KBM-7 (cell line): ENCODE measurements at regions not wholly inside any gene's neighbourhood (a gene's known extent, or its start where the extent isn't known, plus 50 kb on each side); places are given as distances from the start of the nearest gene placed in this dataset.

Experiments used
- DNase-seq: peaks from one replicate; pipeline ENCODE4 v3.0.0-alpha.2; 2015
- in situ Hi-C: fragments of 300-500 bp; cut with MboI; formaldehyde crosslinking; loops from 2 replicates; pipeline ENCODE4 v1.14.3; 2020; ENCODE audit warnings: low sequenced_read_pairs, low pct_unique_long_range_greater_than_20kb, mixed read lengths

DNA sequence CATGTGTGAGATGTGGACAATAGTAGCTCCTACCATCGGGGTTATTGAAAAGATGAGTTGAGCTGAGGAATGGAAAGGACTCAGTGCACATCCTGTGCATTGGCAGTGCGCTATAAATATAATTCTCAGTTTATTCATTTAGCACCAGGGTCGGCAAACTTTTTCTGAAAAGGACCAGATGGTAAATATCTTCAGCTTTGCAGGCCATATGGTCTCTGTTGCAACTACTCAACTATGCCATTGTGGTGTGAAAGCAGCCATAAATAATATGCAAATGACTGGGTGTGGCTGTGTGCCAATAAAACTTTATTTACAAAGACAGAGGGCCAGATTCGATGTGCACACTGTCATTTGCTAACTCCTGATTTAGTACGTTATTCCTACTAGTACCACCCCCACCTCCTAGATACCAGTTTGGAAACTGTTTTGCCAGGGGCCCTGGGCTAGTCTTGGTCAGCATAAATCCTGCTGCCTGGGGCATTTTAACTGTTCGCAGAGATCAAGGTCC is 422.9 kb upstream of the MKI67 start:
- in situ Hi-C loops, result no loop called here
- no peak for DNase-seq

DNA sequence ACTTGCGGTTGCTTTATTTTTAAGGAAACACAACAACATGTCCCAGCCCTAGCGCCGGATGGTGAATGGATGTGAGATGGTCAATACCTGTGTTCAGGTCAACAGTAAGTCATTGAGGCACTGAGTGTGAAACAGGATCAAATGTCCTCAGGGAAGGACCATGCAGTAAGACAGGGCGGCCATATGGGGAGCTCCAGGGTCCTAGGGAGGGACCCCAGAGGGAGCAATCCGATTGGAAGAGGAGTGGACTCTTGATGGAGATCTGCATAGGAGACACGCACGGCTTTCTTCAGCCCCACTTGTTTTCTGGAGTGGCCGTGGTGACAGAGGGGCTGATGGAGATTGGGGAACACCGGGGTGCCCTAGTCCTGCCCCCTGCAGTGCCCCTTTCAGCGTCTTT is 423.8 kb upstream of the MKI67 start:
- DNase-seq, result no peak
- in situ Hi-C loops, result no loop called here

DNA sequence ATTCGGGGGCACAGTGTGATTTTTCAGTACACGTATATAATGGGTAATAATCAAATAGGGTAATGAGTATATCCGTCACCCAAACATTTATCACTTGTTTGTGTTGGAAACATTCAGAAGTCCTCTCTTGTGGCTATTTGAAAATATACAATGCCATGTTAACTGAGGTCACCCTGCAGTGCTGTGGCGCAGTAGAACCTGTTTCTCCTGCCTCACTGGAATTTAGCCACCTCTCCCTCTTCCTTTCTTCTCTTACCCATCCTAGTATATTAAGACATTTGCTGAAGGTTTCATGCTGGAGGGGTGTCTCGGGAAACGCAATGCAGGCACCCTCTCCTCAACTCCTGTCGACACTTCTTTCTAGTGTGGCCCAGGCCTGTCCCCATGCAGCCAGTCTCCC is 425.3 kb upstream of the MKI67 start:
- DNase-seq, result no peak
- in situ Hi-C loops, result no loop called here

DNA sequence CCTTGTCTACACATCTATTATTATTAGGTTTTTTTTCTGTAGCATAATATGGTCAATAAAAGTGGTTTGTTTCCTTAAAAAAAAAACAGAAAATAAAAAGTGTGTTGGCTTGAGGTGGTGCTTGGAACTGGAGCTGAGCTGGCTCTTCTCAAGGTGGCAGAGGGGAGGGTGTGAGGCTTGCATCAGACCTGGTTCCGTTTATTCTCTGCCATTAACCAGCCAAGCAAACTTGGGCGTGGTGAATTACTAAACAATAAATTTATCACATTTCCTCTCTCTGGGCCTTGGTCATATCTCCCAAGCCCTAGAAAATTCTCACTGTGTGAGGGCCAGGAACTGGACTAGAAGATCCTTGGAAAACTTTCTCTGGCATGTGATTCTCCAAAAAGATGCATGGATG is 427.5 kb upstream of the MKI67 start:
- in situ Hi-C loops, result no loop called here
- no peak for DNase-seq

DNA sequence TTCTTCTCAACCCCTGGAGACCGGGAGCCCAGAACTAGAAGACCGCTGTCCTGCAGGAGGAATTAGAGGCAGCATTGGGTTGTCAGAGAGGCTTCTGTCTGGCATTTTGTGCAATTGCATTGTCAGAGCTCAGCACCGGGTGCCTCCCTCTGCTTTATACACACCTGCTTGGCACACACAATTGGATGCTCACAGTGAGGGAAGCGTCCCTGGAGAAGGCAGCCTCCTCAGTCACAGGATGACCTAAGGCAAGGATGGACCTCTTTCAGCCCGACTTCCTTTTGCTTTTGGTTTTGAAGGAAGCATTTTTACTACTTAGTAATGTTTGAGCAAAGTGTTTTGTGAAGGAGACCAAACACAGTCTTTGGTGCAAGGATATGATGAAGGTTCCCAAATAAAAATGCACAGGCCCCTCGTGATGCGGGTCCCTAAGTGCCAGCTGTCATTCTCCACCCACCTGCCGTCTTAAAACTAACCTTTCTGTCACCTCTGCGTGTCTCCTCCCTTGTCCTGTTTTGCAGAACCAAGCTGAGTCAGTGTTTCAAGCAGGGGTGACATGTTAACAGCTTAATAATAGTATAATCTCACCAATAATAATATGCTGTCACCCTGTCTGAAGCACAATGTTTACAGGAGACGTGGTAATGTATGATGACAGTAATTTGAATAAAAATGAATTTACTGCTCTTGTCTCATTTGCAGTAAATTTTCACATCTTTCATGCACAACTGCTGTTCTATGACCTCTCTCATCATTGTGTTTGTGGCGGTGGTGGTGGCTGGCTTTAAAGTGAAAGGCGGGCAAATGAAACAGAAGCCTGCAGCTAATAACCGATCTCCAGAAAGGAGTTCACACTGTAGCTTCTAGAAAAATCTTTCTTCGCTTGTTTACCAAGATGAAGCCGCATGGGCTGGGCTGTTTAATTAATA is 430.2 kb upstream of the MKI67 start:
- in situ Hi-C loops, result no loop called here
- DNase-seq, result no peak

DNA sequence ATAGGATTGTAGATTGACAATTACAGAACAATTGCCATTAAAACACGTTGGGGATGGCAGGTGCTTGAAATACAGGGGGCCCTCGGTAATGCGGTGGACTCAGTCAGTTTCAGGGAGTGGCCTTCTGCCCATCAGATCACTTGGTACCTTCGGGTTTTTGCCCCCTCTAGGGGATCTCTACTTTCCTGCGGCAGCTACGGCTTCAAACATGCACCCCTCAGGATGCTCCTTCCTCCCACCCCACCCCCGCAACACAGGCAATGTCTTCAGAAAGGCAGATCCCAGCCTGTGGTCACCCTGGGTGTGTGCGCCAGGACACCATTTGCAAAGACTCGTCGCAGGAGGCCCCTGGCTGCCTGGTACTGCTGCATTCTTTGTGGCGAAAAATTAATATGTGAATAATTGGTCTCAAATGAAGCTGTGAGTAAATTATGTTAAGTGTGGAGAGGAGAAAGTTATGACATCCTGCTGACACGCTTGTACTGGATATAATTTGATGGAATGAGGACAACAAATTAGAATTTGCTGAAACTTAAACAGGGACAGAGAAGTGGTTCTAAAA is 431.0 kb upstream of the MKI67 start:
- no peak for DNase-seq
- in situ Hi-C loops, result no loop called here

DNA sequence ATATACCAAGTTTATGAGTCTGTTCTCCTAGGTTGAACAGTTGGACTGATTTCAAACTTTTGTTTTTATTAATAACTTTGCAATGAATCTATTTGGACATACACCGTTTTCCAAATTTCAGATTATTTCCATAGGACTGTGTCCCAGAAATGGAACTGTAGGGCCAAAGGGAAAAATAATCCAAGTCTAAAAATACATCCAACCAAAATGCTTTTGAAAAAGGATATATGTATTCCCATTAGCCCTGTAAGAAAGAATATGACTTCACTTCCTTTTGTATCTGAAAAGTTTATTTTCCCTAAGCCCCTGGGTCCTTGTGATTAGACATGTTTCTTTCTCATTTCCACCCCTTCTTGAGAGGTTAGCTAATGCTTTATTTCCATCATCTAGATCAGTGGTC is 434.2 kb upstream of the MKI67 start:
- no peak for DNase-seq
- in situ Hi-C loops, result no loop called here

DNA sequence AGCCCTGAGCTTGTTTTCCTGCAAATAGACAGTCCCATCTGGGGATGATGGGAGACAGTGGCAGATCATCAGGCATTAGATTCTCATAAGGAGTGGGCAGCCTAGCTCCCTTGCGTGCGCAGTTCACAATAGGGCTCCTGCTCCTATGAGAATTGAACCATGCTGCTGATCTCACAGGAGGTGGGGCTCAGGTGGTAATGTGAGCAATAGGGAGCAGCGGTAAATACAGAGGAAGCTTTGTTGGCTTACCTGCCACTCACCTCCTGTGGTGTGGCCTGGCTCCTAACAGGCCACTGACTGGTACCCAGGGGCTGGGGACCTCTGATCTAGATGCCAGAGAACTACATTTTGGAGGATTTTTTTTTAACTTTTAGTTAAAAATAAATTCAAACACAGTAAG is 434.8 kb upstream of the MKI67 start:
- in situ Hi-C loops, result no loop called here
- DNase-seq, result no peak

DNA sequence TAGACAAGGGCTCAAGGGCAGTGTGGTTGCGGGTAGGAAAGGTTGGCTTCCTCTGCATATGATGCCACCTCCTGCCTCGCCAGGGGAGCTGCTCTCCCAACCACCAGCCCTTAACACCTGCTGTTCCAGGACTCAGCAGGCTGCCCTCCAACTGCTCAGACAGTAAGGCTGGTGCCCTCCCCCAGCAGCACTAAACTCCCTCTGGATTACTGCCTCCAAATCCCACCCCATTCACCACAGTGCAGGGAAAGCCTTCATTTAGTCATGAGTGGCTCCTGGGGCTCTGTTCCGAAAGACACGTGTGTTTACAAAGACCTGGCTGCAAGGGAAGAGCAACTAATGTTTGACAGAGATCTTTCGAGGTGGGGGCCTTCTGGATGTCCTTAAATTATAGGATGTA is 437.2 kb upstream of the MKI67 start:
- in situ Hi-C loops, result no loop called here
- DNase-seq, result no peak

DNA sequence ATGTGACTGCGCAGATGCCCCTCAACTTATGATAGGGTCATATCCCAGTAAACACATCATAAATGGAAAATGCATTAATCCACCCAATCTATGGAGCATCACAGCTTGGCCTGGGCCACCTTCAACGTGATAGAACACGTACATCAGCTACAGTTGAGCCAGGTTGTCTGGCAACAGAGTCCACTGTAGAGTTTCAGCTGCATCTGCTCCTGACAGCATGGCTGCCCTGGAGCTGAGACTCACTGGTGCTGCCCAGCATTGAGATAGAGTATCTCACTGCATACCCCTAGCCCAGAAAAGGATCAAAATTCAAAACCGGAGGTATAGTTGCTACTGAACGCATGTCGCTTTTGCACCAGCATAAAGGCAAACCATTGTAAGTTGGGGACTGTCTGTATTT is 437.7 kb upstream of the MKI67 start:
- DNase-seq, result no peak
- in situ Hi-C loops, result no loop called here

DNA sequence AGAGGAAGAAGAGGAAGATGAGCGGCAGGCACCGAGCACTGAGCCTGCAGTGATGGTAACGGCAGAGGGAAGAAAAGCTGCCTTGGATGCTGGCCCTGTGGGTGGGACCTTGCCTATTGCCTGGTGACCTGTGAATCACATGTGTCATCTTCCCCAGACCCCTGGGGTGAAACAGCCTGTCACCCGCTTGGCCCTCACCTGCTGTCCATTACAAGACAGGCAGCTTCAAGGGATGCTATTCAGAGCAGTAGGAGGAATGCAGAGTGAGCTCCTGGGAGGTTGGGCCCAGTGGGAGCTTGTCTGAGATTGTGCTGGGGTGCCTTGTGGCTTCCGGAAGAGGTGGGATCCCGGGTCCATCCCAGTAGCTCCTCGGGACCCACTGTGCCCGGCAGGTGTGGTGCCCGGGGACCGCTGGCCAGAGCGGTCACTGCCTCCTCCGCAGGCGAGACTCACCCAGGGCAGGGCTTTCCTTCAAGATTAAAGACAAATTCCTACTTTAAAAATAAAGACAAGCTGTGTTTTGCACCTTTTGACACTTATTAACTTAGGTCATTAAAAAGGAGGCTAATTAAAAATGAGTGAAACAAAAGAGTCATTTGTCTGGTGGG is 440.2 kb upstream of the MKI67 start:
- in situ Hi-C loops, result no loop called here
- DNase-seq, result no peak

DNA sequence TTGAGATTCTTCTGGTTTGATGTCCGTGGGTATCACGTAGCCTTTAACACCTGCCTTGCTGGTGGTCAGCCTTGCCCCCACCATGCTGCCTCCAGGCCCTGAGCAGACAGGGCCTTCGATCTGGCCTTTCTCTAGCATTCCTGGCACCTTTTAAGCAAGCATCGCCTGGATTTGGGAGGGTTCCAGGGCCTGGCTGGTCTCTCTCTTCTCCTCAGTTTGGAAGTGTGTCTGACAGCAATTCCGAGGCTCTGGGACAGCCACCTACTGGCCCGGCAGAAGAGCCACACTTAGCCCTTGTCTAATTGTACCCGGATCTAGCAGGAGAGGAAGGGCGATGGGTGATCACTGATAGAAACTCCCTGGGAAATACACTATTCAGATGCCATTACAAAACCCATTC is 441.3 kb upstream of the MKI67 start:
- in situ Hi-C loops, result no loop called here
- DNase-seq, result no peak

DNA sequence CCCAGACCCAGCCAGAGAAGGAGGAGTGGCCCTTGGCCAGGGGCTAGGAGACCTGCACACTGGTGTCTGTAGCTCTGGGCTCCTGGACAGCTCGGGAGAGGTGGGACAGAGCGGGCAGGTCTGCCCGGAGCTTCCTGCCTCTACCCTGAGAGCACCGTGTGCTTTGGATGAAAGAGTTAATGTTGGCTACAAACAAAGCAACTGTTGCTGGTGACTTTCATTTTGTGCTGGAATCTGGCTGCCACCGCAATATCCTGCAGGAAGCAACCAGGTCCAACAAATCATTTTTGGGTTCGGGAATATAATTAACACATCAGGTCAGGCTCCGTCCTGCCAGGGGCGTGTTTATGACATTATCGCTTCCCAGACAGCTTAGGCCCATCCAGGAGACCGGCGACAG is 441.8 kb upstream of the MKI67 start:
- in situ Hi-C loops, result no loop called here
- DNase-seq, result no peak

DNA sequence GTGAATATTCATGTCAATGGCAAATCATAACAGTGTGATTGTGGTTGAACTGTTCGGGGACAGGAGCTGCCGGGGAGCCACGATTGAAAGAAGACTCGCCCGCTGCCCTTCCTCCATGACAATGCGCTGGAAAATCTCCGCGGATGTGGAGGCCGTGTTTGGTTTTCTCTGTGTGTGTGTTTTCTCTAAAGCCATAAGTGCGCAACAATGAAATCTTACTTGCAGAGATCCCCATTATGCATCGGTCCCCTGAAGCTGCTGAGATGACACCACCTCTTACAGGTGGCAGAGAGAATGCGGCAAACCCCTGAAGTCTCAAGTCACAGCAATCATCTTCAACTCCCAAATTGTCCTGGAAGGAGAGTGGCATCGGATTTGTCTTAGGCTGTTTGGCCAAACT is 442.3 kb upstream of the MKI67 start:
- in situ Hi-C loops, result no loop called here
- DNase-seq, result no peak

DNA sequence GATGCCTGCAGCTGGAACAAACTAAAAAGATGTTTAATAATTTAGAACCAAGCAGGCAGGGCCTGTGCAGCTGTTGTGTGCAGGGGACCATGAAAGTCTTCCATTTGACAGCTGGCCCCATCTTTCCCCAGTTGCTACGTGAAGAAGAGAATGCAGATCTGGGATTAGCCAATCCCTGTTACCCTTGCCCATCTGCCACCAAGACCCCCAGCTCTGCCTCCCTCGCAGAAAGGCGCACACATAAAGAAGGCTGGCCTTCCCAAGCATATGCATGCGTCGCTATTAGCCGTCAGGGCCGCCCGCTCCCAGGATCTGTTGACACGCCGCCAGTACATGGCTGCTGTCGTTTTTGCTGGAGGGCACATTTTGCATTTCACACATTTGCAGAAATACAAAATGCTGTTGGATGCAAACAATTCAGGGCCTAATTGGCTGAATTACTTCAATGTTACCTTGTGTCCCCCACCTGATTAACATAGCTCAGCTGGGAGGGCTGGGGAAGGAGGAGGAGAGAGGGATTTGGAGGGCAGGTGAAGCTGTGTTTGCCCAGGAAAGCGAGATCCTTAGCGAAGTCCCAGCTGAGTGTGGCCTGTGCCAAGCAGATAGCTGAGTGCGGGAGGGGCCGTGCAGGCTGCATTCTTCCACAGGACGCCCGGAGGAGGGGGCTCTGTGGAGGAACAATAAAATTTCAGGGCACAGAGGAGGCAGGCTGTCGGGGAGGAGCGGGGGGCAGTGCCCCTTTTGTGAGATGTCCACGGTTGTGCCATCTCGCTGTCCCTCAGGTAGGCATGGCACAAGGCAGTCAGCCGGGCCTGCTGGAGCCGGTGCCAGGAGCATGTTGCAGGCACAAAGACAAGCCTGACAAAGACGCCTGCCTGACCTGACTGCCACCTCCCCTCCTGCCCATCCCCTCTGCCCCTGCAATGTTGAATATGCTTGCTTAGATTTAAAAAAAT is 443.0 kb upstream of the MKI67 start:
- no peak for DNase-seq
- in situ Hi-C loops, result no loop called here

DNA sequence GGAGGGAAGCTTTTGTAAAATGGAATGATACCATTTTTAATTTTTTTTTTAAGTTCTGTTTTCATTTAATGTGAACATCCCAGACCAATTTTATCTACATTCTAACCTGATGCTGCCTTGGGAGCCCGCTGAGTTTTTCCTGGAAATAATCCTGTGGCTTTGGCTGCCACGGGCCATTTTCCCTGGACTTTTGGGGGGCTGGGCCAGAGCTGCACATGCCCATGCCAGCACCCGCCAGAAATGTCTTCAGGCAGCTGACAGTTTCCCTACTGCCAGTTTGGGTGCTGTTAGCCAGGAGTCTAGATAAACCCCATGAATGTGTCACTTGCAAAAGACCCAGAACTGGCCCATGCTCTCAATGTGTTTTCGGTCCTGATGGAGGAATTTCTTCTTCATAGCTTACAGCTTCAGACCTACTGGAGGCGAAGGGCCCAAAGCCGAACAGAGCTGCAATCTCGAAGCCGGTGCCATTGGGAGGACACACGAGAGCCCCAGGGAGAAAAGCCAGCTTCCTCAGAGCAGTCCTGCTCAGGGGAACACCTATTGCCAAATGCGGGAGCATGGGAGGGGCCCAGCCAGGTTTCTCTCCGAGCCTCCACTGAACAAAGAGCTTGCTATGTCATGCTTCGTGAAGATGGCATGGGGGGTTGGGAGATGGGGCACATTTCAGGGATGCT is 444.2 kb upstream of the MKI67 start:
- no peak for DNase-seq
- in situ Hi-C loops, result no loop called here

DNA sequence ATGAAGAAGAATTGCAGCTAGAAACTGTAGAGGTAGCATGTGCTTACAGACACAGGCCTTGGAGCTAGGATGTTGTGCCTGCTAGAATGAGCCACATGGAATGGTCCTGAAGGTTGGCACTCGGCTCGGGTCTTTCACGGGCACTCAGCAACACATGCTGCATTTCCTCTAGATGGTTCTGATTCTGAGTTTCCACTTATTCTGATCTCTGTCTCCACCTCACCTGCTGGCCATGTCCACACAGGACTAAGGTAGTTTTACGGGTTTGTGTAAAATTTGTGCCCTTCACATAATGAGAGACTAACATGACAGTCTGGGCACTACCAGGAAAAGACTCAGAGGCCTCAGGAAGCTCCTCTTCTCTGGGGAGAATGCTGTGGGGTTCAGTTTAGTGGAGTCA is 444.8 kb upstream of the MKI67 start:
- no peak for DNase-seq
- in situ Hi-C loops, result no loop called here

DNA sequence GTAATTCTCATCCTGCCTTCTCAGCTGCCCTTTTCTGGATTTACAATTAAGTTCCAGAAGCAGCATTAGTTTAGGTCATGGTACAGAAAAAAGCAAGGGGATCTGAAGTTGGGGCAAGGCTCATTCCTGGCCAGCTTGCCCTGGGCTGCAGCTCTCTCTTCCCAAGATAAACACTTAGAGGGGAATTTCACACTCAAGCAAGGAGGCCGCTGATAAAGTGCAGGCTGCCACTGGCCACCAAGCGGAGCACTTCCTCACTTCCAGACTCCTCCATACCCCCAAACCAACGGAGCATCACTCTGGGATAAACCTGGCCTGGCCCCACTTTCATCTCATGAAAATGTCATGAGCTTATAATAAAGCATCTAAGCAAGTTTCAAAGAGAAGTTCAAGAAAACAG is 445.5 kb upstream of the MKI67 start:
- no peak for DNase-seq
- in situ Hi-C loops, result no loop called here

DNA sequence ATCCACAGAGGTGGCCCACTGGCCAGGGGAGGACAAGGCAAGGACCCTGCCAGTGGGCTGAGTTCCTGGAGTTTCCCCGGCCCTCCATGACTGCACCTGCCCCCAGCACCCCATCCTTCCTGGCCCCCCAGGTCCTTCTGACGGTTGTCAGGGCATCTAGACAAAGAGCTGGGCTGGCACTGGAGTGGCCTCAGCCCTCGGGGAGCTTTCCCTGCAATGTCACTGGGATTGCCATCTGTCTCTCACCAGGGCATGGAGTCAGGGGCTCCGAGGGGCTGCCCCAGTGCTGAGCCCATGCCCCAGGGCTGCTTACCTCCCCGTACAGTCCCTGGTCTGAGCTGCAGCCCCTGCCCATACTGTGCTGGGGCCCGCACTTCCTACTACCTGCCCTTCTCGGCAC is 446.5 kb upstream of the MKI67 start:
- in situ Hi-C loops, result no loop called here
- DNase-seq, result no peak
